ENCODE measurements at regions not wholly inside any gene's neighbourhood (a gene's known extent, or its start where the extent isn't known, plus 50 kb on each side); places are given as distances from the start of the nearest gene placed in this dataset.

DNA sequence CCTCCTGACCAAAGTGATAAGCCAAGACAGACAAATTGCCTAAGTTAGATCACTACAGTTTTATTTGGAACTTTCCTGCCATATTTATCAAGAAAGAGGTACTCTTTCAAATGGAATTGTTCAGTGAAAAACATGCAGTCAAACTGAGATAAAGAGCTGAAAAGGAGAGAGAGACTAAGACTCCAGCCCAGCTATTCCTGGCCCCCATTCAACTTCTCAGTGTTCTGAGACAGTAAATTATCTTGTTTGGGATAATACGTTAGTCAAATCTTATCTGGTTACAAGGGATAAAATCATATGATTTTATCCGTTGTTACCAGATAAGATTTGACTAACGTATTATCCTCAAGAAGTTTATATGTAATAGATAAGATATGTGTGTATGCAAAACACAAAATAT is 67.6 kb upstream of the CMC1 start:
- TF ChIP-seq RXRA (IDR thresholded peaks at IDR 0.05) = no peak
- TF ChIP-seq, protein P1, sequence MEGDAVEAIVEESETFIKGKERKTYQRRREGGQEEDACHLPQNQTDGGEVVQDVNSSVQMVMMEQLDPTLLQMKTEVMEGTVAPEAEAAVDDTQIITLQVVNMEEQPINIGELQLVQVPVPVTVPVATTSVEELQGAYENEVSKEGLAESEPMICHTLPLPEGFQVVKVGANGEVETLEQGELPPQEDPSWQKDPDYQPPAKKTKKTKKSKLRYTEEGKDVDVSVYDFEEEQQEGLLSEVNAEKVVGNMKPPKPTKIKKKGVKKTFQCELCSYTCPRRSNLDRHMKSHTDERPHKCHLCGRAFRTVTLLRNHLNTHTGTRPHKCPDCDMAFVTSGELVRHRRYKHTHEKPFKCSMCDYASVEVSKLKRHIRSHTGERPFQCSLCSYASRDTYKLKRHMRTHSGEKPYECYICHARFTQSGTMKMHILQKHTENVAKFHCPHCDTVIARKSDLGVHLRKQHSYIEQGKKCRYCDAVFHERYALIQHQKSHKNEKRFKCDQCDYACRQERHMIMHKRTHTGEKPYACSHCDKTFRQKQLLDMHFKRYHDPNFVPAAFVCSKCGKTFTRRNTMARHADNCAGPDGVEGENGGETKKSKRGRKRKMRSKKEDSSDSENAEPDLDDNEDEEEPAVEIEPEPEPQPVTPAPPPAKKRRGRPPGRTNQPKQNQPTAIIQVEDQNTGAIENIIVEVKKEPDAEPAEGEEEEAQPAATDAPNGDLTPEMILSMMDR (IDR thresholded peaks at IDR 0.05; ENCODE audit: low read depth, low read length, missing input control) = no peak
- TF ChIP-seq HNF4G (IDR thresholded peaks at IDR 0.05) = no peak
- TF ChIP-seq RAD21 (IDR thresholded peaks at IDR 0.05) = no peak
